ENCODE measurements at regions not wholly inside any gene's neighbourhood (a gene's known extent, or its start where the extent isn't known, plus 50 kb on each side); places are given as distances from the start of the nearest gene placed in this dataset.

GRCh38 chr4:18882468-18882867, 860.9 kb upstream of the LCORL start (continued):
- TF ChIP-seq PBX3 (IDR thresholded peaks at IDR 0.05) (no peak), USF1 (IDR thresholded peaks at IDR 0.05; ENCODE audit: borderline replicate concordance, low read depth) (peak; percentile 72), SIN3A (IDR thresholded peaks at IDR 0.05; ENCODE audit: borderline replicate concordance, low read depth, low read length) (no peak), IRF3 (IDR thresholded peaks at IDR 0.05; ENCODE audit: low read depth, low read length) (no peak)

GRCh38 chr4:18881556-18881955, 860.0 kb upstream of the LCORL start:
- no peaks in the 10 kb centered on the region for H3F3A ChIP-seq (replicated peaks; ENCODE audit: insufficient read depth)
- 21% methylated on average over 1 of the region's 1 CpG for WGBS (ENCODE audit: low lambda C conversion rate)
- no peaks in the 10 kb centered on the region for H3K9me2 ChIP-seq
- H3K4me3 ChIP-seq (ENCODE audit: low read depth in 2 of 2, low read length in 1 of 2) = no peak overlapping the region
- no peaks in the 10 kb centered on the region for H3K36me3 ChIP-seq (replicated peaks in 1 of 2; ENCODE audit: control insufficient read depth in 1 of 2, insufficient read depth in 2 of 2, low read length in 1 of 2)
- no peaks in the 10 kb centered on the region for H3K79me2 ChIP-seq (ENCODE audit: insufficient read depth)
- no peak overlapping the region for H3K27ac ChIP-seq (ENCODE audit: low read depth in 2 of 2, low read length in 1 of 2)
- H3K4me1 ChIP-seq (ENCODE audit: control insufficient read depth in 1 of 2, insufficient read depth in 2 of 2, low read depth in 1 of 2, low read length in 1 of 2) = peaks cover 0 to 5% of the 10 kb centered on the region in 2 experiments; a peak in 1 of 4 replicates
- H3K9ac ChIP-seq = no peak overlapping the region
- H3K9me3 ChIP-seq = no peaks in the 10 kb centered on the region
- no peaks in the 10 kb centered on the region for H4K20me1 ChIP-seq (ENCODE audit: insufficient read depth)
- no peak for TF ChIP-seq FOXM1 (IDR thresholded peaks at IDR 0.05; ENCODE audit: low read depth)
- no peak for TF ChIP-seq NFIC (IDR thresholded peaks at IDR 0.05; ENCODE audit: borderline replicate concordance)
- TF ChIP-seq FOSL2 (IDR thresholded peaks at IDR 0.05; ENCODE audit: borderline replicate concordance, low read depth) = no peak
- no peak for DNase-seq
- H3K4me2 ChIP-seq = no peak overlapping the region
- H3K27me3 ChIP-seq (ENCODE audit: insufficient read depth) = no peaks in the 10 kb centered on the region
- CTCF ChIA-PET = no interaction called here
- H2AFZ ChIP-seq (ENCODE audit: low read depth) = no peak overlapping the region
- POLR2A ChIA-PET = no interaction called here

- ChIA-PET CTCF (no interaction called here), POLR2A (no interaction called here)
- no peak for TF ChIP-seq ZBTB33 (IDR thresholded peaks at IDR 0.05; ENCODE audit: borderline replicate concordance, low read depth)
- TF ChIP-seq REST (IDR thresholded peaks at IDR 0.05; ENCODE audit: low read depth, low read length) = no peak
- no peak for TF ChIP-seq RFX5 (IDR thresholded peaks at IDR 0.05; ENCODE audit: low read length)
- no peak for TF ChIP-seq CTCF (IDR thresholded peaks at IDR 0.05)
- TF ChIP-seq TEAD4 (IDR thresholded peaks at IDR 0.05; ENCODE audit: borderline replicate concordance, insufficient read depth) = no peak
- no peak for TF ChIP-seq EP300 (IDR thresholded peaks at IDR 0.05; ENCODE audit: borderline replicate concordance in 1 of 2, low read depth in 1 of 2, low read length in 1 of 2)
- TF ChIP-seq GABPA (IDR thresholded peaks at IDR 0.05; ENCODE audit: low read depth) = no peak
- no peak for TF ChIP-seq SIN3A (IDR thresholded peaks at IDR 0.05; ENCODE audit: borderline replicate concordance, low read depth, low read length)
Observed at GRCh38 chr4:18880871-18881270, 859.3 kb upstream of the LCORL start.

More at GRCh38 chr4:18880871-18881270, 859.3 kb upstream of the LCORL start:
- no peaks in the 10 kb centered on the region for H4K20me1 ChIP-seq (ENCODE audit: insufficient read depth)
- H3K9ac ChIP-seq = no peak overlapping the region
- no peak overlapping the region for H2AFZ ChIP-seq (ENCODE audit: low read depth)
- H3K4me3 ChIP-seq (ENCODE audit: low read depth in 2 of 2, low read length in 1 of 2) = no peak overlapping the region
- peaks cover 0 to 5% of the 10 kb centered on the region in 2 experiments; a peak in 1 of 4 replicates for H3K4me1 ChIP-seq (ENCODE audit: control insufficient read depth in 1 of 2, insufficient read depth in 2 of 2, low read depth in 1 of 2, low read length in 1 of 2)
- H3F3A ChIP-seq (replicated peaks; ENCODE audit: insufficient read depth) = no peaks in the 10 kb centered on the region
- H3K4me2 ChIP-seq = no peak overlapping the region
- no peak for DNase-seq
- no peaks in the 10 kb centered on the region for H3K27me3 ChIP-seq (ENCODE audit: insufficient read depth)
- H3K9me3 ChIP-seq = no peaks in the 10 kb centered on the region
- 57% methylated on average over 2 of the region's 2 CpGs for WGBS (ENCODE audit: low lambda C conversion rate)
- H3K27ac ChIP-seq (ENCODE audit: low read depth in 2 of 2, low read length in 1 of 2) = no peak overlapping the region
- no peaks in the 10 kb centered on the region for H3K79me2 ChIP-seq (ENCODE audit: insufficient read depth)
- H3K36me3 ChIP-seq (replicated peaks in 1 of 2; ENCODE audit: control insufficient read depth in 1 of 2, insufficient read depth in 2 of 2, low read length in 1 of 2) = no peaks in the 10 kb centered on the region
- H3K9me2 ChIP-seq = no peaks in the 10 kb centered on the region

Data from SK-N-SH (cell line).